ENCODE measurements at regions not wholly inside any gene's neighbourhood (a gene's known extent, or its start where the extent isn't known, plus 50 kb on each side); places are given as distances from the start of the nearest gene placed in this dataset.

DNA sequence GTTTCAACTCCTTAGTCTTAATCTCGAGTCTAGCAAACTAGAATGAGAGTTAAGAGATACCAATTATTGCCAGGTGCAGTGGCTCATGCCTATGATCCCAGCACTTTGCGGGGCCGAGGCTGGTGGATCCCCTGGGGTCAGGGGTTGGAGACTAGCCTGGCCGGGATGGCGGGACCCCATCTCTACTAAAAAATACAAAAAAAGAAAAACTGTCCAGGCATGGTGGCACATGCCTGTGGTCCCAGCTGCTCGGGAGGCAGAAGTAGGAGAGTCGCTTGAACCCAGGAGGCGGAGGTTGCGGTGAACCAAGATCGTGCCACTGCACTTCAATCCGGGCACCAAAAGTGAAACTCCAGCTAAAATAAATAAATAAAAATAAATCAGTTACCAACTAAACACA lies 1119.5 kb upstream of the ATXN8OS start:
- Histone ChIP-seq H3K79me2 (ENCODE audit: control insufficient read depth, insufficient read depth, low read length) (no peaks in the 10 kb centered on the region), H3K4me3 (ENCODE audit: control insufficient read depth in 2 of 3, extremely low read depth in 1 of 3, insufficient read depth in 2 of 3, low read depth in 1 of 3, low read length in 3 of 3) (no peak overlapping the region), H3K9me3 (ENCODE audit: control insufficient read depth, low read depth, low read length) (peaks cover 4% of the 10 kb centered on the region), H3K4me1 (ENCODE audit: control insufficient read depth, extremely low read depth, insufficient read depth, low read length) (no peaks in the 10 kb centered on the region), H2AFZ (ENCODE audit: control insufficient read depth, low read length) (no peak overlapping the region), H3K27me3 (ENCODE audit: control insufficient read depth, extremely low read depth, insufficient read depth, low read length) (no peaks in the 10 kb centered on the region), H4K20me1 (ENCODE audit: control insufficient read depth, extremely low read depth, insufficient read depth, low read length) (no peaks in the 10 kb centered on the region), H3K9ac (ENCODE audit: control insufficient read depth, extremely low read depth, insufficient read depth, low read length) (no peak overlapping the region), H3K9me1 (ENCODE audit: control insufficient read depth, extremely low read depth, insufficient read depth, low read length) (no peaks in the 10 kb centered on the region), H3K4me2 (ENCODE audit: control insufficient read depth, extremely low read depth, insufficient read depth, low read depth, low read length) (no peak overlapping the region), H3K27ac (ENCODE audit: control insufficient read depth, insufficient read depth, low read length) (no peak overlapping the region), H3K36me3 (ENCODE audit: control insufficient read depth in 2 of 2, extremely low read depth in 1 of 2, insufficient read depth in 2 of 2, low read length in 2 of 2) (no peaks in the 10 kb centered on the region)
- TF ChIP-seq, protein P1, sequence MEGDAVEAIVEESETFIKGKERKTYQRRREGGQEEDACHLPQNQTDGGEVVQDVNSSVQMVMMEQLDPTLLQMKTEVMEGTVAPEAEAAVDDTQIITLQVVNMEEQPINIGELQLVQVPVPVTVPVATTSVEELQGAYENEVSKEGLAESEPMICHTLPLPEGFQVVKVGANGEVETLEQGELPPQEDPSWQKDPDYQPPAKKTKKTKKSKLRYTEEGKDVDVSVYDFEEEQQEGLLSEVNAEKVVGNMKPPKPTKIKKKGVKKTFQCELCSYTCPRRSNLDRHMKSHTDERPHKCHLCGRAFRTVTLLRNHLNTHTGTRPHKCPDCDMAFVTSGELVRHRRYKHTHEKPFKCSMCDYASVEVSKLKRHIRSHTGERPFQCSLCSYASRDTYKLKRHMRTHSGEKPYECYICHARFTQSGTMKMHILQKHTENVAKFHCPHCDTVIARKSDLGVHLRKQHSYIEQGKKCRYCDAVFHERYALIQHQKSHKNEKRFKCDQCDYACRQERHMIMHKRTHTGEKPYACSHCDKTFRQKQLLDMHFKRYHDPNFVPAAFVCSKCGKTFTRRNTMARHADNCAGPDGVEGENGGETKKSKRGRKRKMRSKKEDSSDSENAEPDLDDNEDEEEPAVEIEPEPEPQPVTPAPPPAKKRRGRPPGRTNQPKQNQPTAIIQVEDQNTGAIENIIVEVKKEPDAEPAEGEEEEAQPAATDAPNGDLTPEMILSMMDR (optimal IDR thresholded peaks at IDR 0.05 in 1 of 3, IDR thresholded peaks at IDR 0.05 in 1 of 3, conservative IDR thresholded peaks at IDR 0.05 in 1 of 3; ENCODE audit: extremely low read depth in 1 of 3, insufficient read depth in 2 of 3, low read length in 3 of 3): no peak
- no peak for TF ChIP-seq EZH2 (IDR thresholded peaks at IDR 0.05; ENCODE audit: low read length)
- dilution Hi-C loops (cut with MboI; ENCODE audit: extremely low pct_ligation_motif_present, low sequenced_read_pairs): no loop called here
- FAIRE-seq: no peak
- no peak for DNase-seq (ENCODE audit: low read depth, low spot score)

DNA sequence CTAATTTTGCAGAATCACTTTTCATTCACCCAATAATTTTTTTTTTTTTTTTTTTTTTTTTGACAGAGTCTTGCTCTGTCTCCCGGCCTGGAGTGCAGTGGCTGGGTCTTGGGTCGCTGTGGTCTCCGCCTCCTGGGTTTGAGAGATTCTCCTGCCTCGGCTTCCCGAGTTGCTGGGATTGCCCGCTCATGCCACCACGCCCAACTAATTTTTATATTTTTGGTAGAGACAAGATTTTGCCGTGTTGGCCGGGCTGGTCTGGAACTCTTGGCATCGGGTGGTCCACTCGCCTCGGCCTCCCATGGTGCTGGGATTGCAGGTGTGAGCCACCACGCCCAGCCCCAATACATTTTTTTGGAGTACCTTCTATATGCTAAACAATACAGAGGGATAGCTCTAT lies 1120.0 kb upstream of the ATXN8OS start:
- H4K20me1 ChIP-seq (ENCODE audit: control insufficient read depth, extremely low read depth, insufficient read depth, low read length): no peaks in the 10 kb centered on the region

More for the DNA sequence above, 1120.0 kb upstream of the ATXN8OS start:
- Histone ChIP-seq H3K9ac (ENCODE audit: control insufficient read depth, extremely low read depth, insufficient read depth, low read length) (no peak overlapping the region), H3K27ac (ENCODE audit: control insufficient read depth, insufficient read depth, low read length) (no peak overlapping the region), H3K9me3 (ENCODE audit: control insufficient read depth, low read depth, low read length) (peaks cover 4% of the 10 kb centered on the region), H3K36me3 (ENCODE audit: control insufficient read depth in 2 of 2, extremely low read depth in 1 of 2, insufficient read depth in 2 of 2, low read length in 2 of 2) (no peaks in the 10 kb centered on the region), H3K4me3 (ENCODE audit: control insufficient read depth in 2 of 3, extremely low read depth in 1 of 3, insufficient read depth in 2 of 3, low read depth in 1 of 3, low read length in 3 of 3) (no peak overlapping the region), H3K9me1 (ENCODE audit: control insufficient read depth, extremely low read depth, insufficient read depth, low read length) (no peaks in the 10 kb centered on the region), H2AFZ (ENCODE audit: control insufficient read depth, low read length) (no peak overlapping the region), H3K4me2 (ENCODE audit: control insufficient read depth, extremely low read depth, insufficient read depth, low read depth, low read length) (no peak overlapping the region), H3K79me2 (ENCODE audit: control insufficient read depth, insufficient read depth, low read length) (no peaks in the 10 kb centered on the region), H3K27me3 (ENCODE audit: control insufficient read depth, extremely low read depth, insufficient read depth, low read length) (no peaks in the 10 kb centered on the region), H3K4me1 (ENCODE audit: control insufficient read depth, extremely low read depth, insufficient read depth, low read length) (no peaks in the 10 kb centered on the region)
- DNase-seq (ENCODE audit: low read depth, low spot score) (no peak), FAIRE-seq (no peak)
- TF ChIP-seq, protein P1 (optimal IDR thresholded peaks at IDR 0.05 in 1 of 3, IDR thresholded peaks at IDR 0.05 in 1 of 3, conservative IDR thresholded peaks at IDR 0.05 in 1 of 3; ENCODE audit: extremely low read depth in 1 of 3, insufficient read depth in 2 of 3, low read length in 3 of 3): no peak
- dilution Hi-C loops (cut with MboI; ENCODE audit: extremely low pct_ligation_motif_present, low sequenced_read_pairs): no loop called here

Data from keratinocyte (primary cell).